ENCODE measurements at regions not wholly inside any gene's neighbourhood (a gene's known extent, or its start where the extent isn't known, plus 50 kb on each side); places are given as distances from the start of the nearest gene placed in this dataset.

DNA sequence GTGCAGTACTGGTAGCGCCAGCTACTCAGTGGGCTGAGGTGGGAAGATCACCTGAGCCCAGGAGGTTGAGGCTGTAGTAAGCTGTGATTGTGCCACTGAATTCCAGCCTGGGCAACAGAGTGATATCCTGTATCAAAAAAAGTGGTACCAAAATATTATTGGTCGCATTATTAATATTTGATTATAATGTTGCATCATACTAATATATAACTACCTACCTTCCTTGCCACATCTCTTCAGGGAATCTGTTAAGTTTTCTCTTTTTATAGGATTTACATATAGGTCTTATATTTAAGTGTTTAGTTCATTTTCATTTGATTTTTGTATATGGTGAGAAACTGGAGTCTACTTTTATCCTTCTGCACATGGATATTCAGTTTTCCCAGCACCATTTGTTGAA, 66.3 kb upstream of the PHACTR3 start:
- no peak overlapping the region for H3K4me3 ChIP-seq (ENCODE audit: low read length)
- H3K27ac Mint-ChIP-seq: no peak overlapping the region
- 78% methylated on average over 1 of the region's 2 CpGs for WGBS (ENCODE audit: insufficient coverage)
- H3K36me3 Mint-ChIP-seq: peaks cover 18% of the 10 kb centered on the region
- no peaks in the 10 kb centered on the region for H3K36me3 ChIP-seq (ENCODE audit: control insufficient read depth, insufficient read depth, low read length)
- no peak overlapping the region for H3K27ac ChIP-seq (ENCODE audit: low read length)
- no peak overlapping the region for H3K4me3 Mint-ChIP-seq
- DNase-seq: no peak
- peaks cover 7% of the 10 kb centered on the region for H3K27me3 ChIP-seq (ENCODE audit: control insufficient read depth, insufficient read depth, low read length)
- H3K27me3 Mint-ChIP-seq (ENCODE audit: low read depth in 2 of 2): peaks cover 11 to 31% of the 10 kb centered on the region in 2 donors
- TF ChIP-seq CTCF (IDR thresholded peaks at IDR 0.05): no peak
- H3K4me1 ChIP-seq (ENCODE audit: control insufficient read depth, insufficient read depth, low read length): no peaks in the 10 kb centered on the region
- H3K9me3 Mint-ChIP-seq: peaks cover 8 to 10% of the 10 kb centered on the region in 2 donors
- intact Hi-C loops (cut with micrococcal nuclease): no loop called here
- peaks cover 2% of the 10 kb centered on the region for H3K9me3 ChIP-seq (ENCODE audit: control insufficient read depth, insufficient read depth, low read length)
- ATAC-seq: no peak
- no peaks in the 10 kb centered on the region for H3K4me1 Mint-ChIP-seq

GRCh38 chr20:59547596-59547995, 56.7 kb upstream of the PHACTR3 start:
- 87% methylated on average over 8 of the region's 8 CpGs for WGBS (ENCODE audit: insufficient coverage)
- Mint-ChIP-seq H3K36me3 (no peaks in the 10 kb centered on the region), H3K27me3 (ENCODE audit: low read depth in 2 of 2) (peaks cover 18 to 45% of the 10 kb centered on the region in 2 donors), H3K4me1 (no peaks in the 10 kb centered on the region), H3K4me3 (no peak overlapping the region), H3K9me3 (peaks cover 0 to 2% of the 10 kb centered on the region in 2 donors), H3K27ac (no peak overlapping the region)
- Histone ChIP-seq H3K4me3 (ENCODE audit: low read length) (no peak overlapping the region), H3K9me3 (ENCODE audit: control insufficient read depth, insufficient read depth, low read length) (no peaks in the 10 kb centered on the region), H3K36me3 (ENCODE audit: control insufficient read depth, insufficient read depth, low read length) (no peaks in the 10 kb centered on the region), H3K27ac (ENCODE audit: low read length) (no peak overlapping the region), H3K27me3 (ENCODE audit: control insufficient read depth, insufficient read depth, low read length) (peaks cover 2% of the 10 kb centered on the region), H3K4me1 (ENCODE audit: control insufficient read depth, insufficient read depth, low read length) (no peaks in the 10 kb centered on the region)
- TF ChIP-seq CTCF (IDR thresholded peaks at IDR 0.05): no peak
- intact Hi-C loops (cut with micrococcal nuclease): no loop called here
- DNase-seq (no peak), ATAC-seq (no peak)

All from natural killer cell (primary cell).